GM19035 (cell line): ENCODE measurements at regions not wholly inside any gene's neighbourhood (a gene's known extent, or its start where the extent isn't known, plus 50 kb on each side); places are given as distances from the start of the nearest gene placed in this dataset.

Experiments
- ATAC-seq: cut with Tn5 transposase; IDR thresholded peaks from one replicate; pipeline ENCODE4 v1.9.1; 2021; ENCODE audit not compliant: unreplicated experiment

GRCh38 chr17:72338847-72339790 lies 218.3 kb downstream of the SOX9 start:
- ATAC-seq = no peak

DNA sequence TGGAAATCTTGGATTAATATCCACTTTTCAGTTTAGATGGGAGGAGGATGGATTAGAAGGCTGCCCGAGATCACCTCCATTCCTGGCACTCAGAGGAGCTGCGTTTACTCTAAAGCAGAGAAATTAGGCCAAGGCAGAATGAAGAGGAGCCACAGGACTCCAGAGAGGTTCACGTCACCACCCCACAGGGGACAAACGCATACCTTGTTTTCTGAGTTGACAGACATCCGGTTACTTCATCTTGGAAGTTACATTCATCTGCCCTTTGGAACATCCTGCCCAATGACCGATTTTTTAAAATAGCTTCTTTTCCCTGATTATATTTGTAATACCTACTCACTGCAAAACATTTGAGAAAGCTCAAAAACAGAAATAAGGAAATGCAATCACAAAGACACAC lies 220.0 kb downstream of the SOX9 start:
- no peak for ATAC-seq

- ATAC-seq = no peak
Measured at GRCh38 chr17:72342061-72342460, 221.2 kb downstream of the SOX9 start.

DNA sequence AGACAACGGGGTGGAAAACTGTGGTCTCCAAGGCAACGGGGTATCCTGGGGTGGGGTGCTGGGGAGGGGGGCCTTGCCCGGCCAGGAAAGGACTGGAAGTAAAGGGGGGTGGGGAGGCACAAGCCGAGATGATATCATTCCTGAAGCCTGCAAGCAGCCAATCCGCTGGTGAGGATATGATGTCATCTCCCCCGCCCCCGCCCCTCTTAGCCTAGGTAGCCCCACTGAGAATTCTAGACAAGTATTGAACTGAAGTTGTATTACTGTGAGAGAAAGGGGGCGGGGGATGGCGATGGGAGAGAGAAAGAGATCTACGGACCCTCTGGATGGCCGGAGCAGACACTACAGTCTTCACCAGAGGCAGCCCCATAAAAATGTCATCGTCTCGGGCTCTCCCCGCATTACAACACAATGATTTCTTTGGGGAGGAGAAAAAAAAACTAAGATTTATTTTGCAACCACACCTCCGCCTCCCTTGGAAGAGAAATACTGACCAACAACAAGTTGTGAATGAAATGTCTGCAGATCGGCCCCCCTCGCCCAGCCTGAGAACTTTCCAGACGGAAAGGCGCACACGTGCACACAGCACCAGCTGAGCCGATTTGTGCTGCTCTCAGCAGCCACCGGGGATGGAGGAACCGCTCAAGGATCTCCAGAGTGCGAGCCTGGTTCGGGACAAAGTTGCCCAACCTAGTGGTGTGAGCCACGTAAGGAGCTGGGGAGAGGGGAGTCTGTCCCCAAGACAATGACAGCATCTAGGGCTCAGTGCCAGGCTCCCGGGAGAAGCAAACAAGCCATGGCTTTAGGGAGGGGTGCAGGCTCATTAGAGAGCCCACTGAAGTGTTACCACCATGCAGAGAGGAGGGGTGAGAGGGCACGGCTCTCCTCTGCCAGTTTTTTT lies 222.1 kb downstream of the SOX9 start:
- no peak for ATAC-seq

- no peak for ATAC-seq
Measured at GRCh38 chr17:72343911-72344310, 223.1 kb downstream of the SOX9 start.

DNA sequence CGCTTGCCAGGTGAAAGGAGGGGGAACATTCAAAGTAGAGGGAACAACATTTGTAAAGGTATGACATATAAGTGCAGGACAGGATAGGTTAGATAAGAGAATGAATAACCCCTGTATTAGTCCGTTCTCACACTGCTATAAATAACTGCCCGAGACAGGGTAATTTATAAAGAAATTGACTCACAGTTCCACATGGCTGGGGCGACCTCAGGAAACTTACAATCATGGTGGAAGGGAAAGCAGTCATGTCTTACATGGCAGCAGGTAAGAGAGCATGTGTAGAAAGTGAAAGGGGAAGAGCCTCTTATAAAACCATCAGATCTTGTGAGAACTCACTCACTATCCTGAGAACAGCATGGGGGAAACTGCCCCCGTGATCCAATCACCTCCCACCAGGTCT lies 223.8 kb downstream of the SOX9 start:
- no peak for ATAC-seq

DNA sequence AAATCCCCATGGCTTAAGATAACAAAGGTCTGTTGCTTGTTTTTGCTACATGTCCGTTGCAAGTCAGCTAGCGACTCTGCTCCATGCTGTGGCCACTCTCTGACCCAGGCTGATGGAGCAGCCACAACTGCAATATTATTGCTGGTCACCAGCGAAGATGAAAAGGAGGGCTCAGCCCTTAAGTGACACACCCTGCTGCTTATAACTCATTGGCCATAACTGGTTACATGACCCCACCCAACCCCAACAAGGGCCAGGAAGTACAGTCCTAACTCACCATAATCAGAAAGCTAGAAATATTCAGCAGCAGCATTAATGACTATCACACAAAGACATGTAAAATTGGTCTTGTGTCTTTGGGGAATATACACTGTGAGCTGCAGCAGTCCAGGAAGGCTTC lies 224.3 kb downstream of the SOX9 start:
- no peak for ATAC-seq

GRCh38 chr17:72345536-72345935 lies 224.7 kb downstream of the SOX9 start:
- ATAC-seq = no peak

- ATAC-seq = no peak
Measured at GRCh38 chr17:72346306-72346705, 225.5 kb downstream of the SOX9 start.

GRCh38 chr17:72349011-72349410 lies 228.2 kb downstream of the SOX9 start:
- ATAC-seq = no peak

- no peak for ATAC-seq
Measured at GRCh38 chr17:72349491-72349995, 228.7 kb downstream of the SOX9 start.

DNA sequence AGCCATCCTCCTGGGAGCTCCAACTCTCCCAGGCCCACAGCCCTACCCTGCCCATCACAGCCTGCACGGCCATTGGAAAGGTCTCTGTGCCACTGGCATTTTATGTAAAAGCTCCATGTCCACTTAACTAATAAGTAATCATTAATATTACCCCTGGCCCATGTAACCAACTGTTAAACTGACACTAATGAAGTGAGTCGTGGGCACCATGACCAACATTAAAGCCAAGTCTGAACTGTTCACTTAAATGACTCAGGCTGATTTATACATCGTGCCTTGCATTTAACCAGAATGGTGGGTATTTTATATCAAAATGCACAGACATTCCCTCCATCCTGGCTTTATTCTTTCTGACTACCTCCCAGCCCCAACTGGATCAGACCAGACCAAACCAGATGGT lies 229.3 kb downstream of the SOX9 start:
- no peak for ATAC-seq

GRCh38 chr17:72351365-72351764 lies 230.5 kb downstream of the SOX9 start:
- ATAC-seq = no peak

- ATAC-seq = no peak
Measured at GRCh38 chr17:72351884-72352346, 231.1 kb downstream of the SOX9 start.

DNA sequence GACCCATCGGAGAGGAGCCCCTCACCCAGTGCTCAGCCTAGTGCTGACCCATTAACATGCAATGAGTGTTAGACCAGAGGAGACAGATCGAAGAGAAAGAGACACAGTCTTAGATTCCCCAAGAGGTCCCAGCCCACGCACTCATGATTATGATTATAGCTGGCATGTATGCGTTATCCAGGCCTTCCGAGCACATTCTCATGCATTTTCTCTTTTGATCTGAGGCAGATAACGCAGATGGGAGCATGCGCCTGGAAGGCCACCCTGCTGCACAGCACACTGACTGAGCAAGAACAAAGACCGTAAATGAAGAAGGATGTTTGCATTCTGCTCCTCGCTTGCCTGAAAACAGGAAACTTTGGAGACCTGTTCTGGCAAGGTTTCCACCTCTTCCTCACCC lies 232.7 kb downstream of the SOX9 start:
- no peak for ATAC-seq

DNA sequence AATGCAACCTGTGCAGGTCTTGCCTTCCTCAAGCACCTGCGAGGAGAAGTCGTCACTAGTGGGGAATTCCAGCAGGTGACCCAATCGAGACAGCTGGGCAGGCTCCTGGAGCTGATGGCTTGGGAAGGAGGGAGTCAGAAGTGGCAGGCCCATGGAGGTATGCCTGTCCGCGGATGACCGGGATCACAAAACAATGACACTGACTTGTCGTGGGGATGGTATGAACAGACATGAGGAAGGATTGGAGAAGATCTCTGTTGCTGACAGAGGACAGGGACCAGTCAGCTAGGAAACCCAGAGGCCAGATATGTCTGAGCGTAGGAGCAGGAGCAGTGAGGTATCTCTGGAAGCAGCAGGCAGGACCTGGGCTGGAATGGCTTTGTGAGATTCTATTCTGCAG lies 233.3 kb downstream of the SOX9 start:
- ATAC-seq = no peak

DNA sequence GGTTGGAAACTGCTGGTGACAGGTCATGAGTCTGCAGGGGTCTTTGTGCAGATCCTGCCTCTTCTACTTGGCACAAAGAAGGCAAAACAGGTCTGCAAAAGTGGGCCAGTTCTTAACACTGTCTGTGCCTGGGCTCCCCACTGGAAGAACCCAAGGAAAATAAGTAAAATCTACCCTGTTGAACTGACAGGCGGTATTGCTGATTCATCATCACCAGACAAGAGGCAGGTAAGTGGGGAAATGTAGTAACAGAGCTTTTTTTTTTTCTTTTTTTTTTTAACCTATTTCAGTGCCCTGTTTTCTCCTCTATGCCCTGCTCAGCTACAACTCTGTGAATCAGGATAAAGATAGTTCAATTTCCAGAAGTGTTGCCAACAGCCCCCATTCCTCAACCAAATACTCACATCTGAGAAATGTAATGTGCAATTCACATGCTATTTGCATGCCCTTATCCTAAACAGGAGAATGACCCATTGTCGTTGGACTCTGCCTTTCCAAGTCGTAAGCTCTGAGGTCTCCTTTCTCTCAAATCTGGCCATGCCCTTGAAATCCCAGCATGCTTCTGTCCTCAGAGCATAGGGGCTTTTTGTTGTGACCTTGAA lies 237.0 kb downstream of the SOX9 start:
- no peak for ATAC-seq

- no peak for ATAC-seq
Measured at GRCh38 chr17:72358465-72358864, 237.6 kb downstream of the SOX9 start.

DNA sequence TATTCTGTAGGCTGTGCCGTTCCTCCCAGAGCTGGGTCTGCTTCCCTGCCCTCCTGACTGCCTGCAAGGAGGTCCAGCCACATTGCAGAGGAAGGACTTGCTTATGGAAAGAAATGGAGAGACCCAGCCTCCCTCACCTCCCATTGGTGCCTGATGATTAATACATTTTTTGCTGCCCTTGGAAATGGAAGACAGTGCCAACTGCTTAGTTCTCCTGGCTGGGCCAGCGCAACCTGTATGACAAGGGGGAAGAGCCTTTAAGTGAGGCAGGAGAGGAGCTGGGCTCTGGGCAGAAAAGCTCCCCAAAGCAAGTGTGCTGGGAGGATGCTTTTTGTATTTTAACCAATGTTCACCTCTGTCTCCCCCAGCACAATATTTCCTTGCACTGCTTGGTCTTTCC lies 238.5 kb downstream of the SOX9 start:
- ATAC-seq = no peak

DNA sequence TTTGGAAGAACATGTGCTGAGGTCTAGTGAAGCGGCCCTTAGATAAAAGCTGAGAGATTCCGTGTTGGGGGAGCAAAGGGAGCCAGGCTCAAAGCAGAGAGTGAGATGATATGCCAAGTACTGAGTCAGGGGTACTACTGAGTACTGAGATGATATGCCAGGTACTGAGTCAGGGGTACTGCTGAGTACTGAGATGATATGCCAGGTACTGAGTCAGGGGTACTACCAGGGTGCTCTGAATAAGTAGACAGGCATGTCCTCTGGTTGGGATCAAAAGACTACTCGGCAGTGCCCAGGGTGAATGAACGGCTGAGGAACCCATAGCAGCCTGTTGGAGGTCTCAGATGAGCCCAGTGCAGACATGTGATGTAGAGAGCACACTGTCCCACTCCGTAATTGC lies 239.0 kb downstream of the SOX9 start:
- ATAC-seq = no peak

DNA sequence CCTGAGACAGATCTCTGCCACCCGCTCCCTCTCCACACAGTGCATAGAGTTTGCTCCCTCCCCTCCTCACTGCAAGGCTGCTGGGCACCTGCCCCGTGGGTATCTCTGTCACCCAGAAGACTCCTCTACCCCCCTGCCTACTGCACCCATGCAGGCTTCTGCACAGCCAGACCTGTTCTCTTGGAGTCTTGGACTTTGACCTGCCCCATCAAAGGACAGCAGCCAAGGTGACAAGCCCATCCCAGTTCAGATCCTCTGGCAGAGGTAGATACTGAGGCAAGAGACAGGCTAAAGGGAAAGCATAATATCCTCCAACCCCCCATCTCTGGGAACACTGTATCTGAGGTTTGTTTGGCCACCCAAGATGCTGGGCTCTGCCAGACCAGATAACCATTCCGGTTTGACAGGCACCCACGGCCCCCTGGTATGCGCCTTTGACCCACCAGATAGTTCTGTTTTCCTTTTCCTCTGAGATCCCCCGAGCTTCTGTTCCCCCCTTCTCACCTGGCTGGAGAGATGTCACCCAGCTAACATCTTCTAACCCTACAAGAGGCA lies 239.6 kb downstream of the SOX9 start:
- ATAC-seq = no peak
